A673 (cell line): ENCODE measurements at regions not wholly inside any gene's neighbourhood (a gene's known extent, or its start where the extent isn't known, plus 50 kb on each side); places are given as distances from the start of the nearest gene placed in this dataset.

Experiments used
- EZH2 ChIP-seq: fragments of 200-600 bp; sonication (generic); IDR thresholded peaks from 2 replicates; pipeline ENCODE4 v1.6.1; 2017; ENCODE audit warnings: borderline replicate concordance, low read depth, mild to moderate bottlenecking, mixed read lengths, antibody characterized with exemption, low read length; ENCODE audit not compliant: poor library complexity, severe bottlenecking
- TF ChIP-seq, protein P1 (sequence below): fragments of 300-800, 200-600 bp; sonication (generic); conservative IDR thresholded peaks from 2 replicates; pipeline ENCODE4 v1.5.1; 2017; ENCODE audit warnings: low read depth, mild to moderate bottlenecking, antibody characterized with exemption, low read length, moderate library complexity, mixed read lengths

DNA sequence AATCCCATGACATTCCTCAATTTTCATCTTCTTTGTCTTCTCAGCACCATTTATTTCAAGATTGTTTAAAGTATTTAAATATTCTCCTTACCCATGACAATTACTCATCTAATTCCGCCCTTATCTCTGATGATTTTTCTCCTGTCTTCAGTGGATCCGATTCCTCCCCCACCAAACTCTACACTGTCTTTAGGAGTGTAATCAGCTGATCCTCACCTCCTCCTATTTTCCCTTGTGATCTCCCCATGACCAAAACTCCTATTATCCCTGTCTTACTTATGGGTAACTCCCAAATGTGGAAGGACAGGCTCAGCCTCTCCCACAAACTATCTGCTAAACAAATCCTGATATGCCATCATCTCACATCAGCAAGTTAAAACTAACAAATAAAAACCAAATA lies 335.3 kb upstream of the RUNX1 start:
- TF ChIP-seq, protein P1, sequence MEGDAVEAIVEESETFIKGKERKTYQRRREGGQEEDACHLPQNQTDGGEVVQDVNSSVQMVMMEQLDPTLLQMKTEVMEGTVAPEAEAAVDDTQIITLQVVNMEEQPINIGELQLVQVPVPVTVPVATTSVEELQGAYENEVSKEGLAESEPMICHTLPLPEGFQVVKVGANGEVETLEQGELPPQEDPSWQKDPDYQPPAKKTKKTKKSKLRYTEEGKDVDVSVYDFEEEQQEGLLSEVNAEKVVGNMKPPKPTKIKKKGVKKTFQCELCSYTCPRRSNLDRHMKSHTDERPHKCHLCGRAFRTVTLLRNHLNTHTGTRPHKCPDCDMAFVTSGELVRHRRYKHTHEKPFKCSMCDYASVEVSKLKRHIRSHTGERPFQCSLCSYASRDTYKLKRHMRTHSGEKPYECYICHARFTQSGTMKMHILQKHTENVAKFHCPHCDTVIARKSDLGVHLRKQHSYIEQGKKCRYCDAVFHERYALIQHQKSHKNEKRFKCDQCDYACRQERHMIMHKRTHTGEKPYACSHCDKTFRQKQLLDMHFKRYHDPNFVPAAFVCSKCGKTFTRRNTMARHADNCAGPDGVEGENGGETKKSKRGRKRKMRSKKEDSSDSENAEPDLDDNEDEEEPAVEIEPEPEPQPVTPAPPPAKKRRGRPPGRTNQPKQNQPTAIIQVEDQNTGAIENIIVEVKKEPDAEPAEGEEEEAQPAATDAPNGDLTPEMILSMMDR: no peak
- no peak for TF ChIP-seq EZH2
